BE2C (cell line): ENCODE measurements at regions not wholly inside any gene's neighbourhood (a gene's known extent, or its start where the extent isn't known, plus 50 kb on each side); places are given as distances from the start of the nearest gene placed in this dataset.

Source experiments
- DNase-seq: peaks from one replicate; pipeline ENCODE4 v3.0.0-alpha.2; 2020
- H3K27me3 ChIP-seq: fragments of 250-450 bp; sonication (Bioruptor Pico); 2 replicates; pipeline ENCODE4 v1.5.1; 2020; ENCODE audit warnings: mild to moderate bottlenecking
- H3K36me3 ChIP-seq: fragments of 250-450 bp; sonication (Bioruptor Pico); 2 replicates; pipeline ENCODE4 v1.5.1; 2020; ENCODE audit warnings: mild to moderate bottlenecking
- H3K4me1 ChIP-seq: fragments of 250-450 bp; sonication (Bioruptor Pico); 2 replicates; pipeline ENCODE4 v1.5.1; 2020
- H3K4me3 ChIP-seq: 2 replicates; pipeline ENCODE4 v1.5.1; 2011; ENCODE audit warnings: low read depth, low read length
- H3K9me3 ChIP-seq: fragments of 250-450 bp; sonication (Bioruptor Pico); 2 replicates; pipeline ENCODE4 v1.5.1; 2020
- CTCF ChIP-seq: IDR thresholded peaks from 2 replicates; pipeline ENCODE4 v1.5.1; 2012; ENCODE audit warnings: mild to moderate bottlenecking, low read depth, low read length

DNA sequence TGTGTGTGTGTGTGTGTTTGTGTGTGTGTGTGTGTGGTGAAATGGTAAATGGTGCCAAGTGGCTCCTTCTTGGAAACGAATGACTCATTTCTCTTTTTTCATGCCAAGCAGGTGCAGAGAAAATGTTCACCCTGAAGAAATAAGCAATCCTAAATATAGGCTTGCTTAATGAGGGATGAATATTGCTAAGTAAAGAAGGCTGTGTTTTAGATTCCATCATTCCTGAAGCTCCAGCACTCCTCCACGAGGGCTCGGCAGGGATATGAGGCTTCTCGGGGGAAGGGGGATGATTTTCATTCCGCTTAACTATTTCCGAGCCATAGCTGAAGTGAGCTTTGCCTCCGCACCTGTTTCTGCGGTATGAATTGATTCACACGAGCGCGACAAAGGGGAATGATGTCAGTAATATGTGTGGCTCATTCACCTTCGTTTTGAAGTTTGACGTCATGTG lies 72.9 kb downstream of the TSN start:
- TF ChIP-seq CTCF: no peak
- no peak for DNase-seq
- H3K27me3 ChIP-seq: no peaks in the 10 kb centered on the region
- H3K4me1 ChIP-seq: no peaks in the 10 kb centered on the region
- H3K4me3 ChIP-seq: no peak overlapping the region
- H3K36me3 ChIP-seq: no peaks in the 10 kb centered on the region
- H3K9me3 ChIP-seq: no peaks in the 10 kb centered on the region

- Histone ChIP-seq H3K36me3 (no peaks in the 10 kb centered on the region), H3K27me3 (no peaks in the 10 kb centered on the region), H3K4me3 (no peak overlapping the region), H3K9me3 (no peaks in the 10 kb centered on the region), H3K4me1 (no peaks in the 10 kb centered on the region)
- DNase-seq: no peak
- TF ChIP-seq CTCF: no peak
Measured at GRCh38 chr2:121830809-121831208, 75.4 kb downstream of the TSN start.

DNA sequence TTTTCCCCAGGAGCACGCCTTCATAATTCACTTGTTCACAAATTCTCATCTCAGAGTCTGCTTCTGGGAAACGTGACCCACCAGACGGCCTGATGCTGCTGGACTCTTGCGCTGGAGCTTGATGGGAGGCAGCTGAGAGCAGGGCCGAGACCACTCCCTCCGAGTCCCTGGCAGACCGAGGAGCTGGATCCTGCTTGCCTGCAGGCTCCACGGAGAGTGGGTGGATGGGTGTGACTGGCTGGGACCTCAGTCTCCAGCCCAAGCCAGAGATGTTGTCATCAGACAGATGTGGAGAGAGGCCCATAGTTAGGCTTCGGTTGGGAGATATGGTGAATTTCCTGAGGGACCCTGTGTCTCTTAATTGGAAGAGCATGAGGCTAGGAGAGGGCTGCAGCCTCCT lies 76.4 kb downstream of the TSN start:
- Histone ChIP-seq H3K27me3 (no peaks in the 10 kb centered on the region), H3K9me3 (no peaks in the 10 kb centered on the region), H3K36me3 (no peaks in the 10 kb centered on the region), H3K4me3 (no peak overlapping the region), H3K4me1 (no peaks in the 10 kb centered on the region)
- TF ChIP-seq CTCF: no peak
- no peak for DNase-seq

GRCh38 chr2:121832412-121833357 lies 77.2 kb downstream of the TSN start:
- Histone ChIP-seq H3K9me3 (no peaks in the 10 kb centered on the region), H3K4me1 (no peaks in the 10 kb centered on the region), H3K36me3 (no peaks in the 10 kb centered on the region), H3K27me3 (no peaks in the 10 kb centered on the region), H3K4me3 (no peak overlapping the region)
- no peak for TF ChIP-seq CTCF
- no peak for DNase-seq

GRCh38 chr2:121833358-121833723 lies 77.9 kb downstream of the TSN start:
- no peaks in the 10 kb centered on the region for H3K27me3 ChIP-seq
- H3K36me3 ChIP-seq: no peaks in the 10 kb centered on the region
- H3K4me1 ChIP-seq: no peaks in the 10 kb centered on the region
- DNase-seq: no peak
- H3K9me3 ChIP-seq: no peaks in the 10 kb centered on the region
- no peak overlapping the region for H3K4me3 ChIP-seq
- no peak for TF ChIP-seq CTCF

- Histone ChIP-seq H3K4me3 (no peak overlapping the region), H3K4me1 (no peaks in the 10 kb centered on the region), H3K9me3 (no peaks in the 10 kb centered on the region), H3K27me3 (no peaks in the 10 kb centered on the region), H3K36me3 (no peaks in the 10 kb centered on the region)
- DNase-seq: no peak
- no peak for TF ChIP-seq CTCF
Measured at GRCh38 chr2:121836611-121837010, 81.2 kb downstream of the TSN start.
